Stimulated activated CD8-positive, alpha-beta memory T cell treated with anti-CD3 and anti-CD28 coated beads, Interleukin-4, amount 100 ng/mL, for 24 hours (primary cell): ENCODE measurements at regions not wholly inside any gene's neighbourhood (a gene's known extent, or its start where the extent isn't known, plus 50 kb on each side); places are given as distances from the start of the nearest gene placed in this dataset.

ENCODE experiments used
- DNase-seq: peaks from one replicate; pipeline ENCODE4 v3.0.0-alpha.2; 2020; ENCODE audit warnings: low read depth

GRCh38 chr2:16316456-16317210 is 349.0 kb downstream of the CYRIA start:
- no peak for DNase-seq

DNA sequence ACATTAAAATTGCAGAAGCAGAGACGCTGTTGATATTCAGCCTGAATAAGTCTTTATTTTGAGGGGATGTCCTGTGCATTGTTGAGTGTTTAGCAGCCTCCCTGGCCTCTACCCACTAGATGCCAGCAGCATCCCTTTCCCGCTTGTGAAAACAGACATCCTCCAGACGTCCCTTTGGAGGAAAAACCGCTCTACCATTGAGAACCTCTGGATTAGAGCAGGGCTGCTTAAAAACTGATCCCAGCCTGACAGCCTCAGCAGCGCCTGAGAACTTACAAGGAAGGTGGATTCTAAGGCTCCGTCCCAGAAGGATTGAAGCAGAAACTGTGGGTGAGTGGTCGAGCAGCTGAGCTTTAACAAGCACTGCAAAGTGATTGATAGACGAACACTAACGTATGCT is 349.7 kb downstream of the CYRIA start:
- no peak for DNase-seq

DNA sequence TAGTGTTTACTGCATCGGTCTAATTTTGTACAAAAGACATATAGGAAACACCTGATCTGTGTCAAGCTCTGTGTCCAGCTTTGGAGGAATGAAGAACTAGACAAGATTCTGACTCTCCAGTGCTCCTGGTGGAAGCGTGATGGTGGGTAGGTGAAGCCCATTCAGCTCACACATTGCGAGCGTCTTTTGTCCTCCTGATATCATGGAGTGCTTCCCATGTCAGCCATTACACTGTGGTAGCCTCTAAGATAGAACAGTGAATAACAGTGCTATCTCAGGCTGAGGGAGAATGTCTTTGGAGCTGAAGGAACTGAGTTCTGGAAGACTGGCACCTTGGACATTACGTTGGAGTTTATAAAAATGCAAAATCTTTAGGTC is 350.2 kb downstream of the CYRIA start:
- no peak for DNase-seq

DNA sequence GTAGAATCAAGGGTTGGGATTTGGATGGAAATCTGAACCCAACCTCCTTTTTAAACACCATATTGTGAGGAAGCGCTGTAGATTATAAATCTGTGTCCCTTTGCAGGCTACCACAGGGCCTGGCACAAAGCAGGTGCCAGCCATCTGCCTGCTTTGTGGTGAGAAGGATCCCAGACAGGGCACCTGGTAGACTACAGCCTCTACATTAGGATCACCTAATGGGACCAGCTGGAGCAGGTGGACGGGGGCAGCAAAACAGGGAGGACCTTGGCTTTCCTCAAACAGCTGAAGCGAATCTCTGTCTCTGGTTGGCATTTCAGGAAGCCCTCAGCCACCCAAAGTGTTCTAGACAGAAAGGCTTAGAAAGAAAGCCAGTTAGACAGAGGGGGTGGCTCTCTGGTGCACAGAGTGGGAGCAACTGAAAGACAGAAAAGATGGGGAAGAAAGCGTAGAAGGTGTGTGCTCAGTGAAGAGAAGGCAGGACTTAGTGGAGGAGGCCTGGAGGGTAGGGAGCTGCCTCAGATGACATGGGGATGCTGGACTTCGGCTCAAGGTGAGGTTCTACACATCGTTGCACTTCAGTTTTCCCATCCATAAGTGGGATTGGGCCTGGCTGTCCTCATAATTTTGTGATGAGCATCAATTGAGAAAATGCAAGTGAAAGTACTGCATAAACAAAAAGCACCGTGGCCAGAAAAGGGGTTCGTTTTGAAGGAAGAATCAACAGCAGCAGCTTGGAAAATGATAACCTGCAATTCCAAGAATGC is 350.8 kb downstream of the CYRIA start:
- no peak for DNase-seq

- DNase-seq, result no peak
Measured at GRCh38 chr2:16314001-16314400, 351.6 kb downstream of the CYRIA start.

- DNase-seq, result no peak
Measured at GRCh38 chr2:16313235-16313975, 352.2 kb downstream of the CYRIA start.

DNA sequence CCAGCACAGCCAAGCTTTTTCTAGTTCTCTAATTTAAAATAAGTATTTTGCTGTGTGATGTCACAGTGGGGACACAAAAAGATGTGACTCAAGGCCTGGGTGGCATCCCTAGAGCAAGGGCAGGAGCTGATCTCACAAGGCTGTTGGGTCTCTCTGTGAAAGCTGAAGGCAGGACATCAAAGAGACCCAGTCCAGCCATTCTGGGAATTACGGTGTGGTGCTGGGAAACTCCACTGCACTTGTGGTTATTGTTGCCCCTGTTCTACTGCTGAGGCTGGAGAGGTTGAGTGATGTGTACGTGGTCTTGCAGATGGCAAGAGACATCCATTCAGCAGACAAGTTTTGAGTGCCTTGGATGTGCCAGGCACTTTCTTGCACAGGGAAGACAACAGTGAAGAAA is 352.9 kb downstream of the CYRIA start:
- no peak for DNase-seq

DNA sequence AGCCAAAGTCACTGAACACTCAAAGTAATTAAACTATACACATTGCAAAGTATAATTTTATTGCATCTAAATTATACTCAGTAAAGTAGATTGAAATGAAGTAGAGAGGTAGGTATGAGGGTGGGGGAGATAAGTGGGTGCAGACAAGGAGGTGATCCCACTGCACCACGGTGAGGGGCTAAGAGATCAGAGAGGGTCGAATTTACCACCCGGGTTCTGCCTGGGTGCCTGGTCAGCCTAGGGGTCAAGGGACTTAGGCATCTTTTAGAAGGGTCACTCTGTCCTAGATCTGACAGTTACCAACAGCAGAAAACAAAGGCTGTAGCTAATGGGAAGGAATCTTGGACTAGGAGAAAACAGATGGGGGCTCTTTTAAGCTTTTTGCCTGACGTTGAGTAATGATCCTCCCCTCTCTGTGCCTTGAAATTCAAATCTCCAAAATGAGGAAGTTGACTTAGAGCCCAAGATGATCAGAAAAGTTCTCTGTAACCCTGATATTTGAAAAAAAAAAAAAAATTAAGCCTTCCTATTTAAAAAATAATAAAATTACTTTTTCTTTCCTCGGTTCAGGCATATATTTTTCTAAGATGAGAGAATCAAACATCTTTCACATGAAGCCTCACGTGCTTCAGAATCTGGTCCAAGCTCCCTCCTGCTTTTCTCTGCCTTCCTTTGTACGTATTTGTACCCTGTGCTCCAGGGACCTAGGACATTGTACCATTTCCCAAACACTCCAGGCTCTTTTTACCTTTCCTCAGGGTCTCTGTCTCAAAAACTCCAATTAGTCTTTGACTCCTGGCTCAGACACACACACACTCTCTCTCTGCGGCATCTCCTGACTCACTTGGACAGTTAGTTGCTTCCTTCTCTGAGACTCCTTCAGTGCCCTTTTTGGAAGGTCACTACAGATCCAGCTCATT is 353.9 kb downstream of the CYRIA start:
- no peak for DNase-seq

DNA sequence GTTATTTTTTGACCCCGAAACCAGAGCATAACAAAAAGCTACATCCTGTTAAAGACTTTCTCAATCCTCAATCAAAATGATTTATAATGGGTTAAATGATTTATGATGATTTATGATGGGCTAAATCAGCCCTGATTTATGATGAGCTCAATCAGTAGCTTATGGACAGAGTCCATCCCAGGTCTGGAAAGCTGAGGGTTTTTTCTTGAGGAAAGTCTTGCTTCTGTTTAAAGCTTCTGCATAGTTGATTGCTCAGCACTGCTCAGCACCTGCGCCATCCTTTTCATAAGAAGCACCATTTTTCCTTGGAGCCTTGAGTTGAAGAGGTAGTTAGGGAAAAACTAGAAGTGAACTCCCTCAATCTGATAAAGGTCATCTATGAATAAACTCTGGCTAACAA is 356.8 kb downstream of the CYRIA start:
- DNase-seq, result no peak

DNA sequence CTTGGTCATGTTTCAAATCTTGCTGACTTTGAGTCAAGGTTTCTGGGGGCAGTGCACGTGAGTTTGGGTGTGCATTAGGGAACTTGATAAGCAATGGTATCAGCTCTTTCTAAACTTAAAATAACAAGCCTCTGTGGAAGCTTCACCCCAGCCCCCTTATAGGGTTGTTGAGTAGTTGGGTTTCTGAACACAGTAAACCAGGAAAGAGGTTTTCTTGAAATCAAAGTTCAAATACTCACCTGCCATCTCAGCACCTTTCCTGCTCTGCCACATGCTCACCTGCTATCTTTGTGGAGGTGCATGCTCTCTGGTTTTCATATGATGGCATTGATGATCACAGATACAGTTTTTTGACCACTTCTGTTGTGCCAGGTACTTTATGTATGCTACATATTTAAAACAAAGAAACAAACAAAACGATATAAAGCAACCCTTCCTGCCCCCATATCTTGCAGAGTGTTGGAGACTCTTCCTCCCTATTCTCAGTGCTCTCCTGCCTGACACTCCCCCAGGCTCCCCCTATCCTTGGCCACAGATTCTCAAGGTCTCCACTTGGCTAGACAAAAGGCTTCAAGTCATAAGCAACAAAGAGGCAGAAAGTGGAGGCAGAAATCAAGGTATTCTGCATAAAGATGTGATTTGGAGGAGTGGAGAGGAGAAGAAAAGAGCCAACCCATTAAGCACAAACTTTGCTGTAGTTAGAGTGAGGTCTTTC is 360.6 kb downstream of the CYRIA start:
- no peak for DNase-seq

- DNase-seq, result no peak
Measured at GRCh38 chr2:16303761-16304160, 361.9 kb downstream of the CYRIA start.

GRCh38 chr2:16303273-16303577 is 362.4 kb downstream of the CYRIA start:
- DNase-seq, result no peak

DNA sequence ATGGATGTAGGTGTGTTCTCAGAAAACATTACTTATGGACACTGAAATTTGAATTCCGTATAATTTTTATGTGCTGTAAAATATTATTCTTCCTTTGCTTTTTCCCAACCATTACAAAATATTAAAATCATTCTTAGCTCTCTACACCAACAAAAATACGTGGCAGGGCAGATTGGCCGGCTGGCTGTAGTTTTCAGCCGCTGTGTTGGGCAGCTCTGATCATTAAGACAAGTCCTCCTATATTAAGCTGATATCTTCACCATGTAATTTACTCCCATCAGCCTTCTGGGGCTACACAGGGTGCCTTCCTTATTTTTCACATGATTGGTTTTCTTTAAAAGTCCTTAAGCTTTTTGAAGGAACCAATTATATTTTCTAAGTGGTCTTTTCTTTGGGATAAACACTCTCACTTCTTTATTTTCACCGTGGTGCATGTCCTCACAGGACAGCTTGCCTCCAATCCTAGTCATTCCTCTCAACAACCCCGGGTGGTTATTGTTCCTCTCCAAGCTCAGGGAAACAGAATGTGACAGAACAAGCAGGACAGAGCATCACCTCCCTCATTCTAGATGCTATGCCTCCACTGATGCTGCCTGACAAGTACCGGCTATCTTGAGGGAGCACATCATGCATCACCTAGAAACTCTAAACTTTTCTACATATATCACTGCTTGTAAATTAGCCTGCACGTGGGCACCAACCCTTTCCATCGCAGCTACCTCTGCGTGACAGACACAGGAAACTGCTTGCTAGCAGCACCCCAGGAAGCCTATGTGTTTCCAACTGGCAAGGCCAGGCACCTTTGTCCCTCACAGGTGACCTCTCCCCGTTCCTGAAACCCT is 362.3 kb downstream of the MYCN start:
- DNase-seq, result no peak

DNA sequence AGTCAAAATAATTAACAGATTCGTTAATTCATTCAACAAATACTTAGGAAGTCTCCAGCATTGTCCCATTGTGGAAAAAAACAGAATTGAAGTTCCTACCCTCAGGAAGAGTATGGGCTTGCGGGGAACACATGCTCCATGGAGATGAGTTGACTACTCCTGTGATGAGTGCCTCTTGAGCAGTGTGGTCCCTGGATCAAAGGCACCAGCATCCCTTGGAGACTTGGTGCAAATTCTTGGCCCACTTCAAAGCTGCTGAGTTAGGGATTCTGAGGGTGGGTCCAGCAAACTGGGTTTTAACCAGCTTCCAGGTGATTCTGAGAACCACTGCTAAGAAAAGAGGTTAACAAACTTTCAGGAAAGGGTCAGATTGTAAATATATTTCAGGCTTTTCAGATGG is 361.6 kb downstream of the MYCN start:
- DNase-seq, result no peak

DNA sequence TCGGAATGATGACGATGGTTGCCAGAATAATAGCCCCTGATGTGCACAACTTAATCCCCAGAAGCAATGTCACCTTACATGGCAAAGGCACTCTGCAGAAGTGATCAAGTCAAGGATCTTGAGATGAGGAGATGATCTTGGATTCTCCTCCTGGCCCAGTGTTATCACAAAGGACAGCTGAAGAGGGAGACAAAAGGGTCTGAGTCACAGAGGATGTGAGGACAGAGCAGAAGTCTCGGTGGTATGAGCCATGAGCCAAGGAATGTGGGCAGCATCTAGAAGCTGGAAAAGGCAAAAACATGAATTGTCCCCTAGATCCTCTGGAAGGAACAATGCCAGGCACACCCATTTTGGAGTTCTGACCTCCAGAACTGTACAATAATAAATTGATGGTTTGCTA is 358.5 kb downstream of the MYCN start:
- DNase-seq, result no peak

DNA sequence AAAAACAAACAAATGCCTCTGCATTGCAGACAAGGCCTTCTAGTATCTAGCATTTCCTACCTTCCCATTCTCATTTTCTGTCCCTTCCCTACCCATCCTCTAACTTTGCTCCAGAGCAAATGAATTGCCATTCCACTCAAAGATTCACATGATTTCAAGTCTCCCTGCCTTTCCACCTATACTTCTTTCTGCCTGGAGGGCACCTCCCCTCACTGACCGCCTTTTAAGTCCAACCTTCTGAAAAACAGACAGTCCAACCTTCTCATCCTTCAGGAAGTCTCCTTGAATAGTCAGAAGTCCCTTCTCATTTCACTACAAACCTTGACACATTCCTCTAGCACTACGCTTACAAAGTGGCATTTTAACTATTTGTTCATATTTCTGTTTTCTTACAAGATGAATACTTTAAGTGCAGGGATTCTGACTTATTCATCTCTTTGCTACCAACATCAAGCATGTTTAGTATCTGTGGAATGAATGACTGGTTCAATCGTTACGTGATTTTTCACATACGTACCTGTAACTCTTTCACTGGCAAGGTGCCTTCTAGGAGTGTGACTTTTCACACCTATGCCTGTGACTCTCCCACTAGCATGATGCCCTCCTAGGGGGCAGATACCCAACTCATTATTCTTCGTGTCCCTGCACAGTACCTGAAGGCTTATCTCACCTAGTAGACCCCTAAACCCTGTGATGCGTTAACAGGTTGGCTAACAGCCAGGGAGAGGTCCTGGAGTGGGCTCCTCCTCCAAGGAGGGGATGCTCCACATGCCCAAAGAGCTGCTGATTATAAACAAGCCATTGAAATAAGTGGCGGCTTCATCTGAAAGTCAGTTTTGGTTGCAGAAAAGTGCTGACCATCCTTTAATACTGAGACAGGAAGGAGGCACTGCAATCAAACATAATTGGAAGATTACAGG is 356.2 kb downstream of the MYCN start:
- no peak for DNase-seq

DNA sequence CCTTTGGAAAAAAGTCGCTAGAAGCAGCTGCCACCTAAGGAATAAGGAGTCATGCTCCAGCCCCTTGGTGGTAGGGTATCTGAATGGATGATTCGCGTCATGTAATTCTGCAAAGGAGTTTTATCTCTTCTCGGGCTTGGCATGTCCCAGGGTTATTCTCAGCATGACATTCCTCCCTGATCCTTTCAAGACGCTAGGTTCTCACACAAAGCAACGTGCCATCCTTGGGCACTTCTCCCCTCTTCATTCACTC is 355.6 kb downstream of the MYCN start:
- DNase-seq, result no peak

DNA sequence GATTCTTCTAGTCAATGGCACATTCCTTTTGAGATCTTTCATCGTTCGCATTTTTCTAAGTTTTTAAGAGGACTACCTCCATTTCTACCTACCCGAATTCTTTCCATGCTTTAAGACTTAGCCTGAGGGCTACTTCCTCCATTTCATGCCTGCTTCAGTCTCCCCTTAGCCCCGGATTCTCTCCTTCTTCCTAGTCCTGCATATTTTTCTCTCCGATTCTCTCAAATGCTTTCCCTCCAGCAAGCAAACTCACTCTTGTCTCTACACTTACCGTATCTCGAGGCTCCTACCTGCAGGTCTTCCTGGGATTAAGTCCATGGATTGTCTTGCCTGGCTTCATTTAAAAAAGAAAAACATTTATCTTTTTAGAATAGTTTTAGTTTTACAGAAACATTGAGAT is 354.4 kb downstream of the MYCN start:
- DNase-seq, result no peak

DNA sequence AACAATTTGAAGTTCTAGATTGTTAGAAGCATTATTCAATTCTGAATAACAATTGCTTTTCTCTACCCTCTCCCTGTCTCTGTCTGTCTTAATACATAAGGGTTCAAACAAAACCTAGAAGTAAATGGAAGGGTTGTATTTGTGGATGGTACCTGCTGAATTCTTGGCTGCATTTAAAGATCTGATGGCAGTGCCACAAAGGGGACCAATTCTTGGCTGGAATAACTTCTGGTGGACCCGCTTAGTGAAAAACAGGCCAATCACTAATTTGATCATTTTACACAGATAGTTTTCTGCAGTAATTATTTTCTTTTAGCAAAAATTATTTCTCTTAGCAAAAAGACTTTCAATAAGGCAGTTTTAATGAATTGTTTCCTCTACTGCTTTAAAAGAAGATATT is 353.5 kb downstream of the MYCN start:
- DNase-seq, result no peak

DNA sequence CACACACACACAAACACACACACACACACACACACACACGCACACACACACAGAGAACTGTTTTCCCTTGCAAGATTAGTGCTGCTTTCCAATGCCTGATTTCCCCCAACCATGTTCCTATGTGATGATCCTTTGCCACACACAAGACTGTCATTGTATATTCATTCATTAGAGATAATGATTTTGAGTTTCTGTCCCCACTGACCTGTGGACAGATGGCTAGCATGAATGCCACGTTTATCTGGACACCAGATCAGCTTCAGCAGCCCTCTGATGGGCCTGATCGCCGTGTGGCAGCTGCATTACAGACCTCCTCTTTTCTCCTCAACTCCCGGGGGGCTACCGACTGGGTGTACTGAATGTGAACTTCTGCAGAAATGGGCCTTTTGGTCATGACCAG is 353.0 kb downstream of the MYCN start:
- no peak for DNase-seq
